Hindlimb muscle (tissue), 1 donor: ENCODE measurements at regions not wholly inside any gene's neighbourhood (a gene's known extent, or its start where the extent isn't known, plus 50 kb on each side); places are given as distances from the start of the nearest gene placed in this dataset.
A peak's percentile ranks its signal among the peaks of the same experiment; 100 is the strongest.
"Not testable (repeated sequence)": the region's sequence is repeated elsewhere in the genome, so short reads cannot be mapped to it uniquely, and the experiment has no call there.

Source experiments
- DNase-seq: peaks from one replicate; pipeline ENCODE4 v3.0.0-alpha.2; 2013

DNA sequence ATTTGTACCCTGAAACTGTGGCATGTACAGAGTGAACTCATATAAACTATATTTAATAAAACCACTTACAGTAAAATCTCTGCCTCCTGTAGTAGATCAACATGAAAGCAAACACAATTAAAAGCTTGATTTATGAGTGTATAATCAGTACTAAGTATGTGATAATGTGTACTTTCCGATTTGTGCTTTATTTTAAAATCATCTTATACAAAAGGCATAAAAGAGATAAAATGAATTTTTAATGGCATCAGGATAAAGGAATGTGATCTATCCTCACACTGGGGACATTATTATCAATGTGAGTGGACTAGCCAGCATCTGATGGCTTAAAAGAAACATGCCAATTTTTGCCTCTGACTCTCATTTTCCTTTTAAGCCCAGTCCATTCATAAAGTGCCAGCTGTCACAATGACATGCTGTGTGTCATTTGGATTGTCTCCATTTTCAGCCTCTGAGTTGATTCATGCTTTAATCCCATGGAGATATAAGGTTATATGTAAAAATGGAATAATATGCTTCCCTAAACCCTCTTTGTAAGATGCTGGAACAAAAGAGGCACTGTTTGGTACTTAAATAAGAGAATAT, 831.6 kb upstream of the EYS start:
- DNase-seq, result no peak

DNA sequence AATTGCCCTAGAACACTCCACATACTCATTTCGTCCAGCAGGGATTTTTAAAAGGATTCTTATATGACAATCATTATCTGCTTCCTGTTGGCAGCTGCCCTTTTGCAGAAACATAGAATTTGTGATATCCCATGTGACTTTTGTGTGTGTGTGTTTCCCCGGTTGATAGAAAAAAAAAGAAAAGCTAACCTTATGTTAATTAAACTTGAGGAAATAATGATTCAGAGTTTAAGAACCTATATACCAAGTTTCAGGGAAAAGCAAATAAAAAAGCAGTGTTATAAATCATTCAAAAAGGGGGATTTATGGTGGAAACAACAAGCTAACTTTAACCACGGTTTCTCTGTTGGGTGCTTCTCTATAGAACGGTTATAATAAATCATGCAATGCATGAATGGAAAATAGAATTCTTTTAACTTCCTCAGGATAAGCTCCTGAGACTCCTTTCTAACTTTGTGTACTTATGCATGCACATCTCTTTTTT, 826.9 kb upstream of the EYS start:
- no peak for DNase-seq

DNA sequence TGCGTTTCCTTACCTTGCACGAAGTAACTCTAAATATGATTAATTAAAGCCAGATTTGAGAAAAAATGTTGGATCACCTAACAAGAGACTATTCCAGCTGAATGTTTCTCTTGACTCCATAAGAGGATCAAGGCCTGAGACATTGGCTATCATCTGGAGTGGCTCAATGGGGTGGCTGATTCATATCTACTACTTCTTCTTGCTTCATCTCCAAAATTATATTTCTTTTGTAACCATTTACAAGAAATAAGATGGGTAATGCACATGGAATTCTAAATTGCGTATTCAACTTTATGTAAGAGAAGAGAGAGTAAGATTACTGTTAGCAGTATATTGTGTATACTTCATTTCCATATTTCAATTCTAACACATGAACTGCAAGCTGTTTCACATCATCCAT, 819.0 kb upstream of the EYS start:
- DNase-seq, result no peak

DNA sequence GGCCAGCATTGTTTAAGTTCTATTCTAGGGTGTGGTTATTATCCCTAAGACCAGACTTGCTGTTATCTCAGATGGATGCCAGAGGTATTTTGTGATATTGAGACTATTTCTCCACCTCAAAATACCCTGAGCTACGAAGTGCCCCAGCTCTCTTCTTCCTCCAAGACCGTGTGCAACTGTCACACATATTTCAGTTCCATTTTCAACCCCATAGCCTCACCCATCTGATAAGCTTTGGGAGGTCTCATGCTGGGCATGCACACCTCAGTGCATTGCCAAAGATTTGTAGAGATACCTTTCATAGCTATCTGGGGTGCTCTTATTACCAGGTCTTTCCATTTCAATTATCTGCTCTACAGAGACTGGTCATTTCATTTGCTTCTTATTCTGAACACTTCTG, 815.8 kb upstream of the EYS start:
- no peak for DNase-seq

DNA sequence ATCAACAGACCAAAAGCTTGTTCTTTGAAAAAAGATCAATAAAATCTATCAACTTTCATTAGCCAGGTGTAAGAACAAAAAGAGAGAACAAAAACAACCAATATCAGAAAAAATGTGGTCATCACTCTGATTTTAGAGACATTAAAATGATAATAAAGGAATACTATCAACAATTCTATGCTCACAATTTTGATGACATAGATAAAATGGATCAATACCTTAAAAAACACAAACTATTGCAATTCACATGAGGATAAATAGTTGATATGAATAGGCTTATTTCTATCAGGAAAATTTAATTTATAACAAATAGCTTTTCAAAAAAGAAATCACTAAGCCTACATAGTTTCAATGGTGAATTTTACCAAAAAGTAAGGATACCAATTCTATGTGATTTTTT, 809.4 kb upstream of the EYS start:
- no peak for DNase-seq

DNA sequence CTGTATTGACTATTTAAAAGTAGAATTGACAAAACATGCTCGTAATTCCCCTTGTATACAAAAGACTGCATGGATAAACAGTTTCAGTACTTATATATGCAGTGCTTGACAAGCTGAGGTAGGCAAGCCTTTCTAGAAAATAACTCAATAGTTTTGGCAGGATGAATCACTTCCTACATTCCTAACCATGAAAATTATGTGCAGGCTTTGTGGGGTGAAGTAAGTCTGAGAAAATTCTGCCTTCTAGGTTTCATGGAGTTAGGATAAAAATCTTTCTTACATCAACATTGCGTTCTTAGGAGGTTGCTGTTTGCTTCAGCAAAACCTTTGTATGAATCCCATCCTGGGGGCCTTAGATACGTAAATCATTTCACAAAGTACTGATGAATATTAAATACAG, 801.4 kb upstream of the EYS start:
- DNase-seq, result no peak

DNA sequence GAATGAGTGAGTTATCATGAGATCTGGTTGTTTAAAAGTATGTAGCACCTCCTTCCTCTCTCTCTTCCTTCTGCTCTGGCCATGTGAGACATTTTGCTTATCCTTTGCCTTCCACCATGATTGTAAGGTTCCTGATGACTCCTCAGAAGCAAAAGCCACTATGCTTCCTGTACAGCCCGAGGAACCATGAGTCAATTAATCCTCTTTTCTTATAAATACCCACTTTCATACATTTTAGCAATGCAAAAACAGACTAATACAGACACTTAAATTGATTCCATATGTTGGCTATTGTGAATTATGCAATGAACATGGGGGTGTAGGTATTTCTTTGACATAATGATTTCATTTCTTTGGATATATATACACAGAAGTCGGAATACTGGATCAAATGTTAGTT, 792.8 kb upstream of the EYS start:
- DNase-seq, result no peak

DNA sequence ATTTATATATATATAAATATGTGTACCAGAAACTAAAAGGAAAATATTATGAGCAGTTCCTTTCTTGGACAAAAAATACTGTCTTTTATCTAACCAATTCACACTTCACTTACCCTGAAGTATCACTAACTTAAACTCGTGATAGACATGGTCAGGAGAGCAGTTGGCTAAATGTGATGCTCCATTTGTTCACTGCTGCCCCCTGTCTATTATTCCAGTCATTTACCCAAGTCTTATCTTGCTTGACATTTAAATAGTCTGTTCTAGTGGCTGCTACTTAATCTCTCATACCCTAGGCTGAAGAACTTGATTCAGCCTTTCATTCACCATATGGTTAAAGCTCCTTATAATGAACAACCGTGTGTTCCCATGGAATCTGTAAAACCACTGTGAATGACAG, 789.6 kb upstream of the EYS start:
- DNase-seq, result peak; percentile 7

DNA sequence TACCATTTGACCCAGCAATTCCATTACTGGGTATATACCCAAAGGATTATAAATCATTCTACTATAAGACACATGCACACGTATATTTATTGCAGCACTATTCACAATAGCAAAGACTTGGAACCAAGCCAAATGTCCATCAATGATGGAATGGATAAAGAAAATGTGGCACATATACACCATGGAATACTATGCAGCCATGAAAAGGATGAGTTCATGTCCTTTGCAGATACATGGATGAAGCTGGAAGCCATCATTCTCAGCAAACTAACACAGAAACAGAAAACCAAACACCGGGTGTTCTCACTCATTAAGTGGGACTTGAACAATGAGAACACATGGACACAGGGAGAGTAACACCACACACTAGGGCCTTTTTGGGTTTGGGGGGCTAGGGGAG, 787.6 kb upstream of the EYS start:
- DNase-seq, result not testable (repeated sequence)

DNA sequence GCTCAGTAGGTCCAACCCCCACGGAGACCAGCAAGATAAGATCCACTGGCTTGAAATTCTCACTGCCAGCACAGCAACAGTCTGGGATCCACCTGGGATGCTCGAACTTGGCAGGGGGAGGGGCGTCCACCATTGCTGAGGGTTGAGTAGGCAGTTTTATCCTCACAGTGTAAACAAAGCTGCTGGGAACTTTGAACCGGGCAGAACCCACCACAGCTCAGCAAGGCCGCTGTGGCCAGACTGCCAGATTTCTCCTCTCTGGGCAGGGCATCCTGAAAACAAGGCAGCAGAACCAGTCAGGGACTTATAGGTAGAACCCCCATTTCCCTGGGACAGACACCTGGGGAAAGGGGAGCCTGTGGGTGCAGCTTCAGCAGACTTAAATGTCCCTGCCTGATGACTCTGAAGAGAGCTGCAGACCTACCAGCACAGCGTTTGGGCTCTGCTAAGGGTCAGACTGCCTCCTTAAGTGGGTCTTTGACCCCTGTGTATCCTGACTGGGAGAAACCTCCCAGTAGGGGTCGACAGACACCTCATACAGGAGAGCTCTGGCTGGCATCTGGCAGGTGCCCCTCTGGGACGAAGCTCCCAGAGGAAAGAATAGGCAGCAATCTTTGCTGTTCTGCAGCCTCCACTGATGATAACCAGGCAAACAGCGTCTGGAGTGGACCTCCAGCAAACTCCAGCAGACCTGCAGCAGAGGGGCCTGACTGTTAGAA, 782.4 kb upstream of the EYS start:
- DNase-seq, result no peak

DNA sequence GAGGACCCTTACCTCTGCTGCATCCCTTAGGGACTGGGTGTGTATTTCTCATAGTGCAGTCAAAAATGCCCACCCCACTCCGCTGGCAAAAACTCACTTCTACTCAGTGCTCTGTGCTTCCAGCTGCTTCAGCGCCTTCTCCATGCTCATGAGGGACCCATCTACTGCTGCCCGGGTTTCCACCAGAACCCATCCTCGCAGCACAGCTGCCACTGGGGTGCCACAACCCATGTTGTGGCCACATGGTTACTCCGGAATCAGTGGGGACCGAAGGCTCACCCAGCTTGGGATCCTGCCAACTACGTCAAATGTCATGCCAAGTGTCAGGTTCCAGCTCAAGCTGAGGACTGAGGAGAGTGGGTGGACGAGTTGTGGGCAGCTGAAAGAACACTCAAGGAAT, 774.2 kb upstream of the EYS start:
- DNase-seq, result no peak

DNA sequence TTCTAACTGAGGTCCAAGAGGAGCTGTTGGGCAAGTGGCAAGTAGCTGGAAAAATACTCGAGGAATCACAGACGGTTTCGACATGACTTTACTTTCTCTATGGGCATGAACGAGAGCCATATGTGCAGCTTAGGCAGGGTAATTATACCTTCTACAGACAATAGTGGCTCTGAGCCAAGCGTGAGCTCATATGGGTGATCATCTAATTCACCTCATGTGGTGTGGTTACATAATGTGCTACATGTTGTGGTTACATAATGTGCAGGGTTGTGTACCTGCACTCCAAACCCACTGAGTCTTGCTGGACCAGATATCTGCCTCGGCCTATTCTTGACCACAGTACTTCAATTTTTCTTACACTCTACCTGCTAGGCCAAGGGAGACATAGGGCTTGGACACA, 771.7 kb upstream of the EYS start:
- DNase-seq, result no peak

DNA sequence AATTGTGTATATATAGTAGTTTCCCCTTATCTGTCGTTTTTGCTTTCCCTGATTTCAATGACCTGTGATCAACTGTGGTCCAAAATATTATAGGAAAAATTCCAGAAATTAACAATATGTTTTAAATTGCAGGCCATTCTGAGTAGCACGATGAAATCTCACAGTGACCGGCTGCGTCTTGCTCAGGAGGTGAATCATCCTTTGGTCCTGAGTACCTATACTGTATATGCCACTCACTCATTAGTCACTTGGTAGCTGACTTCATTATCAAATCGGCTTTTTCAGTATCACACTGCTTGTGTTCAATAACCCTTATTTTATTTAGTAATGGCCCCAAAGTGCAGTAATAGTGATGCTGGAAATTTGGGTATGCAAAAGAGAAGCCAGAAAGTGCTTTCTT, 728.3 kb upstream of the EYS start:
- DNase-seq, result no peak

DNA sequence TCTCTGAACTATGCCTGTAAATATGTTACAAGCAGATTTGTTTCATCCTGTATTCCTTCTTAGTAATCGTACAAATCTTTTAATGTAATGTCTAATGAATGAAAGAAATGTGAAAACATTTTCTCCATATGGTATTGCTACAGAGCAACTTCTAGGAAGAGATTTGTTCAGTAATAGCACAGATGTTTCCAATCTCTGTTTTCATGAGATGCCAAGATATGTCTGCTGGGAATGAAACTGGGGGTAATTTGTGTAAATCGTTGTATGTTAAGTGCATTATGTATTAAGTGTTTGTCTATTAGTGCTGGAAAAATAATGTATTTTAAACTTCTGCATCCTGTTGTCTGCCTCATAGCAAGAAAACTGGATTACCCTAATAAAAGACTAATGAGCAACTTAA, 722.2 kb upstream of the EYS start:
- DNase-seq, result peak; percentile 69

DNA sequence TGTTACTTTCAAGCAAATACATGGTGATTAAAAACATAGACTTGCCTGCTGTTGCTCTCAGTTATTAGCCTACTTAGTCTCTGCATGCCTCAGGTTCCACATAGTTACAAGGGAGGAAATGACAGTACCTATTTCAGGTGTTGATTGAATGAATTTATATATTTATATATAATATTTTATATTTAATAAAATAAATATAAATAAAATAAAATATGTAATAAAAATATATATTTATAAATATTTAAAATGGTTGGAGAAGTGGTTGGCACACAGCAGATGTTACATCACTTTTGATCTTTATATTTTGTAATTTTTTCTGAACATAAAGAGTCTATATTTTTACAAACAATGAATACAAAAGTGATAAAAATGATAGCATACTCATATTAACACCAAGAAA, 716.0 kb upstream of the EYS start:
- DNase-seq, result no peak

DNA sequence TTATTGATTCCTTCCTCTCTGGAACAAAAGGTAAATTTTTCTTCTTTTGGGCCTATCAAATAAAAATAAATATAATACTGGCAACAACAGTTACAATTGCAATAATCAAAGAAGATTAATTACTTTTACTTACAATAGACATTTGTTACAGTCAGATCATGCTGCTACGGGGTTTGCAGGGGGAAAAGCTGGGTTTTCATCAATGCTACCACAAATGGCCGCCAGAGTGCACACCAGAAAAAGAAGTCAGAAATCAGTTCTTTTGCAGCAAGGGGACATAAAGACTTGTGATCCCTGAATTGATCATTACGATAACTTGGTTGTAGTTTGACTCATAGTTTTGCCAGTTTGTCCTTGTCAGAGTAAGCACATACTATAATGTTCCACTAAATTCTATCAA, 714.5 kb upstream of the EYS start:
- DNase-seq, result no peak

DNA sequence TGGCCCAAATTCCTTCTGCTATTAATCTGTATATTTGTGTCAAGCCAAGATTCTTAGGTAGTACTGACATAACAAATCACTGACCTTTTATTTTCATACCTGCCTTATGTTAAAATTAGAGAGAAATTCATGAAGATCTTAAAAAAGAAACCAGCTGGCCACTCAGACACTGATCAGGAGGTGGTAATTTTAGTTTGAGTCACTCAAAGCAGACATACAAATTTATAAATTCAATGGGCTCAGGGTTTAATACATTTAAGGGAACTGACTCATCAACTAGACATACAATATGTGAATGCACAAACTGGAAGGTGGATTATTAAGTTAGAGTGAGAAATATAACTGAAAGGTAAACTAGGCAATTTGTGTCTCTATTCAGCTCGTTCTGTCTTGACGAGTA, 711.9 kb upstream of the EYS start:
- no peak for DNase-seq

DNA sequence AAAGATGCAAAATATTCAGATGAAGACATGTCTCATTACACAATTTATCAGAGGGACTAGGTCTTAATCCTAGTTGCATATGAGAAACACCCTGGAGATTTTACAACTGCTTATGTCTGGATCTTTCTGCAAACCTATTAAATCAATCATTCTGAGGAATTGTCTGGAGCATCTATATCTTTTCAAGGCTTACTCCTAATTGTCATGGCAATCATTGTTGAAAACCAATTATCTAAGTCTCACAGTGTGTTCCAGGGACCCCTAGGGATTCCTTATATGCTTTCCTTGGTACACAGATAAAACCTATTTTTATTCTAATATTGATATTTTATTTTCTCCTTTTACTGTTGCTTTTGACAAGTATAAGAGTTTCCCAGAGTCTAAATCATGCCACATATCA, 696.9 kb upstream of the EYS start:
- no peak for DNase-seq

DNA sequence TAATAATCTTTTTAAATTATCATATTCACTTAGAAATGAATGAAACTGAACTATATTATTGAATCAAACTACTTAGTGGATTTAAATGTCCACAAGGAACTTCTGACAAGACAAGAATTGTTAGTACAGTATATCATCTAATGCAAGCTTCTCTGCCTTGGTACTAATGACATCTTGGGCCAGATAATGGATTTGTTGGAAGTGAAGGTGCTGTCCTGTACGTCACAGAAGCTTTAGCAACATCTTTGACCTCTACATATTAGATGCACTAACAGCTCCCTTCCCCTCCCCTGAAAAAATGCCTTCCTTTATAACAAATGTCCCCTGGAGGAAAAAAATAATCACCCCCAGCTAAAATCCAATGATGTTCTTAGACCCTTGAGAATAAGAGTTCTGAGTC, 695.8 kb upstream of the EYS start:
- DNase-seq, result no peak

DNA sequence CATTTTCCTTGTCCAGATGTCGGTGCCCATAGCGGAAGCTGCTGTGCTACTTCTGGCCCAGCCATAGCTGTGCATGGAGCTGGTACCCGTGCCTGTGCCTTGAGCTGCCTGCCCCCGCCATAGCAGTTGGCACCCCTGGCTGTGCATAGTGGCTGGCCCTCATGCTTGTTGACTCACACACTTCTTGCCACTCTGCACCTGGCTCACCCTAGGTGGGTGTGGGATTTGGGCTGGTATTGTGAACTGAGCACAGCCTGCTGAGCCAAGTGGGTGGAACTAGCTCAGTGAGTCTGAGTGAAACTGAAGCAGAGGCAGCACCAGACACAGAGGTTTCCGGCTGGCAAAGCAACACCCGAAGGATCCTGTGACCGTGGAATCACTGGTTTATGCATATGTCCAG, 689.5 kb upstream of the EYS start:
- no peak for DNase-seq

DNA sequence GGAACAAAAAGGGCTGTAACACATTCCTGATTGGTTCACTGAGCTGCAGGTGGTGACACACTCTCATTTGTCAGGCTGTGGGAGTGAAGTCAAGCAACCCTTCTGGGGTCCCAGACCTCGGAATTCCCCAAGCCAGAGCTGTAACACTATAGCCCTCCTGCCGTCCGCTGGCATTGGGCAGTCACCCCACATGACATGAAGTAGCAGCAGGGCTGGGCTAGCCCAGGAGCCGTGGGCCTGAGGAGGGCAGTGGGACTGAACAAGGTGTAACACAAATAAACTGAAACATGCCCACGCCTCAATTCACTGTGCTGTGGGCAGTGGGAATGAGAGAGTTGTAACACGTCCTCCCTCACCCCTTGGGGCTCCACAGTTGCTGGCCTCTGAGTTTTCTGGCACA, 689.1 kb upstream of the EYS start:
- no peak for DNase-seq

DNA sequence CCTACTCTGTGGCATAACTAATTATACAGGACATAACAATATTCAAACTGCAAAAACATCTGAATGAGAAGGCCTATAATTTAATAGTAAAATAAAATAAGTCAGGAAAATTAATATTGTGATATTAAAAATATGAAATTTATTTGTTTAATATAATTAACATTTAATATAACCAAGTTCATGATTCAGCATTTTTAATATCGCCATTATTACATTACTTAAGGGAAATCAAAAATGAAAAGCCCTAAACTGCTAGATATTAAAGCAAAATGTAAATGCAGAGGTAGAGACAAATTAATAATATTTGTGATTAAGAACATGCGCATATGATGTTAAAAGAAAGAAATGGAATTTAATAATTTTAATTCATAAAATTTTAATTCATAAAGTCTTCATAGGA, 683.4 kb upstream of the EYS start:
- DNase-seq, result no peak

DNA sequence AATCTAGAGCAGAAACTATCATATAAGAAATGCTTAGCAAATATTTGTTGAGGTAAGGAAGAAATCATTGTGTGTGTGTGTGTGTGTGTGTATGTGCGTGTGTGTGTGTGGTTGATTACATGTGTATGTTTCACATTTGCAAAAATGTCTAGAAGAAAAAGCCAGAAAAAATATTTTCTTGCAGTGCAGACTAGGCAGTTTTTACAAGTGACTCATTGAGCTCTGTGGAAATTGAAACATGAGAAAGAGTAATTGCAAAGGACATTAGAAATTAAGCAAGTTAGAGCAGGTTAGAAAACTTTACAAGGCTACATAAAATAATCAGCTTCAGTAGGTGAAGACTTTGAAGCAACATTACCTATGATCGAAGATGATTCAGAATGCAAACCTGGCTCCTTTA, 669.0 kb upstream of the EYS start:
- DNase-seq, result no peak

DNA sequence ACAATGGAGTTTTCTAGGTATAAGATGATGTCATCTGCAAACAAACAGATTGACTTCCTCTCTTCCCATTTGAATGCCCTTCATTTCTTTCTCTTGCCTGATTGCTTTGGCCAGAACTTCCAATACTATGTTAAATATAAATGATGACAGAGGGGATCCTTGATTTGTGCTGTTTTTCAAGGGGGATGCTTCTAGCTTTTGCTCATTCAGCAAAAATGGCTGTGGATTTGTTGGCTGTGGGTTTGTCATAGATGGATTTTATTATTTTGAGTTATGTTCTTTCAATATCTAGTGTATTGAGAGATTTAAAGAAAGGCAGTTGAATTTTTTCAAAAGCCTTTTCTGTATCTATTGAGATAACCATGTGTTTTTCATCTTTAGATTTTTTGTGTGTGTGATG, 662.4 kb upstream of the EYS start:
- no peak for DNase-seq

DNA sequence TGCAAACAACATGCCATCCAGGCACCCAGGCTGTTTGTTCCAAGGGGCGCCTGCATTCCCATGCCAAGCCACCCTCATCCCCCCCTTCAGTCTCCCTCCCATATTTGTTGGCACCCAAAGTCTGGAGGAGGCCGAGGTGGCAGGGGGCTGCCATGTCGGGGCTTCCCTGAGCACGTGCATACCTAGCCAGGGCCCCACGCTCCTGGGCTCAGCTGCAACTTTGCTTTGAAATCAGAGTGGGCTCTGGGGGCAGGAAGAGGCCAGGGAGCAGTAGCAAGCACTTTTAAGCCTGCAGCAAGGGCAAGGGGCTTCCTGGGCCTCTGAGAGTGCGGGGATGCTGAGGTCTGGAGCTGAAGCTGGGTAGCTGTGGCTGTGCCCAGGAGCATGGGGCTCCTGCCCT, 655.9 kb upstream of the EYS start:
- no peak for DNase-seq
